ENCODE measurements at regions not wholly inside any gene's neighbourhood (a gene's known extent, or its start where the extent isn't known, plus 50 kb on each side); places are given as distances from the start of the nearest gene placed in this dataset.
"Not testable (repeated sequence)": the region's sequence is repeated elsewhere in the genome, so short reads cannot be mapped to it uniquely, and the experiment has no call there.

- Mint-ChIP-seq H3K27me3 (no peaks in the 10 kb centered on the region), H3K4me1 (ENCODE audit: low read depth in 2 of 2) (no peaks in the 10 kb centered on the region), H3K4me3 (no peak overlapping the region), H3K9me3 (peaks cover 8 to 10% of the 10 kb centered on the region in 2 donors), H3K36me3 (ENCODE audit: insufficient read depth) (no peaks in the 10 kb centered on the region), H3K27ac (no peak overlapping the region)
- ATAC-seq (replicated peaks) (no peak), DNase-seq (no peak)
Measured at GRCh38 chr9:119873877-119874276, 504.6 kb upstream of the BRINP1 start.

GRCh38 chr9:119870251-119870650 lies 501.0 kb upstream of the BRINP1 start:
- H3K4me1 Mint-ChIP-seq (ENCODE audit: low read depth in 2 of 2); H3K27ac Mint-ChIP-seq; H3K4me3 Mint-ChIP-seq; H3K9me3 Mint-ChIP-seq; ATAC-seq (replicated peaks); DNase-seq; H3K36me3 Mint-ChIP-seq (ENCODE audit: insufficient read depth); H3K27me3 Mint-ChIP-seq: not testable (repeated sequence)

- no peaks in the 10 kb centered on the region for H3K36me3 Mint-ChIP-seq (ENCODE audit: insufficient read depth)
- H3K27ac Mint-ChIP-seq, result no peak overlapping the region
- no peaks in the 10 kb centered on the region for H3K4me1 Mint-ChIP-seq (ENCODE audit: low read depth in 2 of 2)
- H3K9me3 Mint-ChIP-seq, result peaks cover 2 to 8% of the 10 kb centered on the region in 2 donors
- H3K4me3 Mint-ChIP-seq, result no peak overlapping the region
- DNase-seq (no peak), ATAC-seq (replicated peaks) (no peak)
- no peaks in the 10 kb centered on the region for H3K27me3 Mint-ChIP-seq
Measured at GRCh38 chr9:119868694-119869093, 499.5 kb upstream of the BRINP1 start.

GRCh38 chr9:119861842-119862241 lies 492.6 kb upstream of the BRINP1 start:
- peaks cover 0 to 8% of the 10 kb centered on the region in 2 donors for H3K27me3 Mint-ChIP-seq
- no peaks in the 10 kb centered on the region for H3K36me3 Mint-ChIP-seq (ENCODE audit: insufficient read depth)
- no peaks in the 10 kb centered on the region for H3K4me1 Mint-ChIP-seq (ENCODE audit: low read depth in 2 of 2)
- no peak for ATAC-seq (replicated peaks)
- no peak overlapping the region for H3K4me3 Mint-ChIP-seq
- H3K9me3 Mint-ChIP-seq, result peaks cover 2 to 15% of the 10 kb centered on the region in 2 donors
- no peak overlapping the region for H3K27ac Mint-ChIP-seq
- DNase-seq, result no peak

GRCh38 chr9:119859128-119859527 lies 489.9 kb upstream of the BRINP1 start:
- H3K27ac Mint-ChIP-seq, result no peak overlapping the region
- H3K4me3 Mint-ChIP-seq, result no peak overlapping the region
- DNase-seq, result no peak
- no peak for ATAC-seq (replicated peaks)
- peaks cover 2 to 15% of the 10 kb centered on the region in 2 donors for H3K9me3 Mint-ChIP-seq
- no peaks in the 10 kb centered on the region for H3K36me3 Mint-ChIP-seq (ENCODE audit: insufficient read depth)
- H3K4me1 Mint-ChIP-seq (ENCODE audit: low read depth in 2 of 2), result no peaks in the 10 kb centered on the region
- peaks cover 0 to 8% of the 10 kb centered on the region in 2 donors for H3K27me3 Mint-ChIP-seq

GRCh38 chr9:119853126-119853525 lies 483.9 kb upstream of the BRINP1 start:
- no peaks in the 10 kb centered on the region for H3K27me3 Mint-ChIP-seq
- H3K36me3 Mint-ChIP-seq (ENCODE audit: insufficient read depth), result no peaks in the 10 kb centered on the region
- no peak for ATAC-seq (replicated peaks)
- no peak for DNase-seq
- H3K4me3 Mint-ChIP-seq, result no peak overlapping the region
- no peaks in the 10 kb centered on the region for H3K4me1 Mint-ChIP-seq (ENCODE audit: low read depth in 2 of 2)
- H3K9me3 Mint-ChIP-seq, result peaks cover 0 to 8% of the 10 kb centered on the region in 2 donors
- H3K27ac Mint-ChIP-seq, result no peak overlapping the region

GRCh38 chr9:119852390-119852789 lies 483.2 kb upstream of the BRINP1 start:
- Mint-ChIP-seq H3K9me3 (peaks cover 3 to 8% of the 10 kb centered on the region in 2 donors), H3K36me3 (ENCODE audit: insufficient read depth) (no peaks in the 10 kb centered on the region), H3K4me1 (ENCODE audit: low read depth in 2 of 2) (no peaks in the 10 kb centered on the region), H3K27me3 (no peaks in the 10 kb centered on the region), H3K27ac (no peak overlapping the region), H3K4me3 (no peak overlapping the region)
- no peak for ATAC-seq (replicated peaks)
- no peak for DNase-seq

- DNase-seq, result no peak
- Mint-ChIP-seq H3K27ac (no peak overlapping the region), H3K36me3 (ENCODE audit: insufficient read depth) (no peaks in the 10 kb centered on the region), H3K9me3 (peaks cover 0 to 9% of the 10 kb centered on the region in 2 donors), H3K27me3 (no peaks in the 10 kb centered on the region), H3K4me1 (ENCODE audit: low read depth in 2 of 2) (no peaks in the 10 kb centered on the region), H3K4me3 (no peak overlapping the region)
- no peak for ATAC-seq (replicated peaks)
Measured at GRCh38 chr9:119844431-119844830, 475.2 kb upstream of the BRINP1 start.

GRCh38 chr9:119841016-119841415 lies 471.8 kb upstream of the BRINP1 start:
- Mint-ChIP-seq H3K36me3 (ENCODE audit: insufficient read depth) (no peaks in the 10 kb centered on the region), H3K27ac (no peak overlapping the region), H3K4me3 (no peak overlapping the region), H3K9me3 (peaks cover 0 to 5% of the 10 kb centered on the region in 2 donors), H3K27me3 (no peaks in the 10 kb centered on the region), H3K4me1 (ENCODE audit: low read depth in 2 of 2) (no peaks in the 10 kb centered on the region)
- ATAC-seq (replicated peaks) (no peak), DNase-seq (no peak)

- no peak overlapping the region for H3K4me3 Mint-ChIP-seq
- no peaks in the 10 kb centered on the region for H3K36me3 Mint-ChIP-seq (ENCODE audit: insufficient read depth)
- H3K4me1 Mint-ChIP-seq (ENCODE audit: low read depth in 2 of 2), result no peaks in the 10 kb centered on the region
- DNase-seq (no peak), ATAC-seq (replicated peaks) (no peak)
- no peaks in the 10 kb centered on the region for H3K27me3 Mint-ChIP-seq
- no peak overlapping the region for H3K27ac Mint-ChIP-seq
- peaks cover 0 to 2% of the 10 kb centered on the region in 2 donors for H3K9me3 Mint-ChIP-seq
Measured at GRCh38 chr9:119839888-119840287, 470.7 kb upstream of the BRINP1 start.

GRCh38 chr9:119838210-119838609 lies 469.0 kb upstream of the BRINP1 start:
- Mint-ChIP-seq H3K4me3 (no peak overlapping the region), H3K4me1 (ENCODE audit: low read depth in 2 of 2) (no peaks in the 10 kb centered on the region), H3K27ac (no peak overlapping the region), H3K9me3 (peaks cover 0 to 6% of the 10 kb centered on the region in 2 donors), H3K36me3 (ENCODE audit: insufficient read depth) (no peaks in the 10 kb centered on the region), H3K27me3 (no peaks in the 10 kb centered on the region)
- ATAC-seq (replicated peaks) (no peak), DNase-seq (no peak)

- Mint-ChIP-seq H3K9me3 (peaks cover 0 to 6% of the 10 kb centered on the region in 2 donors), H3K4me3 (no peak overlapping the region), H3K36me3 (ENCODE audit: insufficient read depth) (no peaks in the 10 kb centered on the region), H3K27ac (no peak overlapping the region), H3K4me1 (ENCODE audit: low read depth in 2 of 2) (no peaks in the 10 kb centered on the region), H3K27me3 (no peaks in the 10 kb centered on the region)
- DNase-seq (no peak), ATAC-seq (replicated peaks) (no peak)
Measured at GRCh38 chr9:119836036-119836435, 466.8 kb upstream of the BRINP1 start.

GRCh38 chr9:119834064-119834620 lies 464.9 kb upstream of the BRINP1 start:
- Mint-ChIP-seq H3K27me3 (no peaks in the 10 kb centered on the region), H3K36me3 (ENCODE audit: insufficient read depth) (no peaks in the 10 kb centered on the region), H3K4me1 (ENCODE audit: low read depth in 2 of 2) (no peaks in the 10 kb centered on the region), H3K9me3 (peaks cover 0 to 6% of the 10 kb centered on the region in 2 donors), H3K4me3 (no peak overlapping the region), H3K27ac (no peak overlapping the region)
- ATAC-seq (replicated peaks) (no peak), DNase-seq (no peak)

GRCh38 chr9:119831309-119831708 lies 462.1 kb upstream of the BRINP1 start:
- H3K9me3 Mint-ChIP-seq, result peaks cover 0 to 6% of the 10 kb centered on the region in 2 donors
- no peak for ATAC-seq (replicated peaks)
- no peak overlapping the region for H3K27ac Mint-ChIP-seq
- H3K4me1 Mint-ChIP-seq (ENCODE audit: low read depth in 2 of 2), result no peaks in the 10 kb centered on the region
- DNase-seq, result no peak
- no peaks in the 10 kb centered on the region for H3K36me3 Mint-ChIP-seq (ENCODE audit: insufficient read depth)
- no peaks in the 10 kb centered on the region for H3K27me3 Mint-ChIP-seq
- H3K4me3 Mint-ChIP-seq, result no peak overlapping the region

GRCh38 chr9:119829748-119830147 lies 460.5 kb upstream of the BRINP1 start:
- no peak for ATAC-seq (replicated peaks)
- no peak overlapping the region for H3K27ac Mint-ChIP-seq
- no peaks in the 10 kb centered on the region for H3K36me3 Mint-ChIP-seq (ENCODE audit: insufficient read depth)
- H3K27me3 Mint-ChIP-seq, result no peaks in the 10 kb centered on the region
- peaks cover 0 to 6% of the 10 kb centered on the region in 2 donors for H3K9me3 Mint-ChIP-seq
- no peak for DNase-seq
- no peaks in the 10 kb centered on the region for H3K4me1 Mint-ChIP-seq (ENCODE audit: low read depth in 2 of 2)
- H3K4me3 Mint-ChIP-seq, result no peak overlapping the region

Data from effector memory CD8-positive, alpha-beta T cell (primary cell).